Dendritic cell treated with granulocyte-macrophage colony-stimulating factor and Interleukin-4, amounts not matched to agents 40 ng/mL and 50 ng/mL, for 4 days (primary cell): ENCODE measurements at regions not wholly inside any gene's neighbourhood (a gene's known extent, or its start where the extent isn't known, plus 50 kb on each side); places are given as distances from the start of the nearest gene placed in this dataset.
"Not testable (repeated sequence)": the region's sequence is repeated elsewhere in the genome, so short reads cannot be mapped to it uniquely, and the experiment has no call there.

Source experiments
- H3K27ac Mint-ChIP-seq: one replicate; pipeline ENCODE4 v1.8.0; 2022; ENCODE audit warnings: mild to moderate bottlenecking, mixed read lengths
- H3K27me3 Mint-ChIP-seq: one replicate; pipeline ENCODE4 v1.8.0; 2022; ENCODE audit warnings: mild to moderate bottlenecking, mixed read lengths
- H3K36me3 Mint-ChIP-seq: one replicate; pipeline ENCODE4 v1.8.0; 2022; ENCODE audit warnings: low read depth, mixed read lengths
- H3K4me1 Mint-ChIP-seq: one replicate; pipeline ENCODE4 v1.8.0; 2022; ENCODE audit warnings: low read depth, mixed read lengths
- H3K4me3 Mint-ChIP-seq: one replicate; pipeline ENCODE4 v1.8.0; 2022; ENCODE audit warnings: mild to moderate bottlenecking, moderate library complexity, mixed read lengths
- H3K9me3 Mint-ChIP-seq: one replicate; pipeline ENCODE4 v1.8.0; 2022; ENCODE audit warnings: mixed read lengths
- intact Hi-C: fragments of 100-400 bp; cut with micrococcal nuclease; formaldehyde crosslinking; loops from one replicate; pipeline ENCODE4 v1.15.0; 2022

GRCh38 chr1:34366875-34367624, 190.3 kb downstream of the C1orf94 start:
- Mint-ChIP-seq H3K4me3 (no peak overlapping the region), H3K4me1 (no peaks in the 10 kb centered on the region), H3K9me3 (no peaks in the 10 kb centered on the region), H3K27me3 (no peaks in the 10 kb centered on the region), H3K36me3 (no peaks in the 10 kb centered on the region), H3K27ac (no peak overlapping the region)
- intact Hi-C loops: no loop called here

- Mint-ChIP-seq H3K36me3 (no peaks in the 10 kb centered on the region), H3K27me3 (no peaks in the 10 kb centered on the region), H3K4me1 (no peaks in the 10 kb centered on the region), H3K27ac (no peak overlapping the region), H3K9me3 (no peaks in the 10 kb centered on the region), H3K4me3 (no peak overlapping the region)
- intact Hi-C loops: no loop called here
These were observed 191.2 kb downstream of the C1orf94 start for GRCh38 chr1:34367954-34368353.

DNA sequence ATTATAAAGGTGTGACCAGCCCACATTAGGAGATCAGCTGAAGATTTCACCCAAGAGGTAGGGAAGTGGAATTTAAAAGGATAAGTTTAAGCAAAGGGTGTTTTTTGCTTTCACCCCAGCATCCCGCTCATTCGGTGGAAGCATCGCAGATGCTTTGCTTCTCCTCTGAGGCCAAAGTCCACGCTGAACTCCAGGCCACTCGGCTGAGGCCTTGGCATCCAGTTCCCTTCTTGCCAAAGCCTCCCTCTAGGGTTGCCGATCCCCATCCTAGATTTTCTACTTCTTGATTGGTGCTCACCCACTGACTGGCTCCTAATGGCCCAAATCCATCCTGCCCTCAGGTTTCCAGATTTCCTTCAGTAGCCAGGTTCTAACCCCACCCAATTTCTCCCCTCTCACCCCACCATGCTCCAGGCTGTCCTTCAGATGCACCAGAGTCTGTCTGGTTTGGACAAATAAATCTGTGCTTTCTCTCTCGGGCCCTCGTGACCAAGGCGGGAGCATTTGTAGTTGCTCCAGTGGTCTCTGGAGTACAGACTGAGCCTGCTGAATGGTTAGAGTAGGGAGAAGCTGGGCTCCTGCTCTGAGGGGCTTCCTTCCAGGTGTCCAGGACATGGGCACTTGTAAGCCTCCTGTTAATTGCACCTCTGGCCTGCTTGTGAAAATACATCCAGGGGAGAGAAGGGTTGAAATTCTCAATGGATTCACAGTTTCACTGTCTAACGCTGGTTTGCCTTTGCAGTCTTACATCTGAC, 193.2 kb downstream of the C1orf94 start:
- Mint-ChIP-seq H3K4me1 (no peaks in the 10 kb centered on the region), H3K27me3 (peaks cover 3% of the 10 kb centered on the region), H3K4me3 (no peak overlapping the region), H3K36me3 (no peaks in the 10 kb centered on the region), H3K9me3 (no peaks in the 10 kb centered on the region), H3K27ac (no peak overlapping the region)
- intact Hi-C loops: no loop called here

DNA sequence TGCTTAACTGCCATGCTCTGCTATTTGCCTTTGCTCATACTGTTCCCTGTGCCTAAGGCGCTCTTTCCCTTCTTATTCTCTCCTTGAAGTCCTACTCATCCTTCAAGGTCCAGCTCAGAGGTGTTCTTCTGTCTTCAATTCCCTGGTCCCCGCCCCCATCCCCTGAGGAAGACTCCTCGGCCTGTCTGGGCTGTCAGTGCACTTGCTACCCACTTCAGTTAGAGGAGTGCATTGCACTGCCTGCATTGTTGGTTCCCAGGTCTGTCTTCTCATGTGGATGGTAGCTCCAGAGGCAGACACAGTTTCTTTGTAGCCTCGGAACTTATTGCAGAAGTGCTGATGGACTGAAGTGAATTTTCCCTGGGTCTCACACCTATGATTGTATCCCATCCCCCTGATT, 194.0 kb downstream of the C1orf94 start:
- Mint-ChIP-seq H3K27me3 (peaks cover 3% of the 10 kb centered on the region), H3K36me3 (no peaks in the 10 kb centered on the region), H3K9me3 (no peaks in the 10 kb centered on the region), H3K4me1 (no peaks in the 10 kb centered on the region), H3K27ac (no peak overlapping the region), H3K4me3 (no peak overlapping the region)
- intact Hi-C loops: no loop called here

- H3K36me3 Mint-ChIP-seq, H3K27me3 Mint-ChIP-seq, H3K27ac Mint-ChIP-seq, H3K4me3 Mint-ChIP-seq, H3K9me3 Mint-ChIP-seq, H3K4me1 Mint-ChIP-seq, intact Hi-C loops: not testable (repeated sequence)
These were observed 194.5 kb downstream of the C1orf94 start for GRCh38 chr1:34371179-34371578.

- Mint-ChIP-seq H3K4me1 (no peaks in the 10 kb centered on the region), H3K27ac (no peak overlapping the region), H3K4me3 (no peak overlapping the region), H3K27me3 (peaks cover 5% of the 10 kb centered on the region), H3K9me3 (no peaks in the 10 kb centered on the region), H3K36me3 (no peaks in the 10 kb centered on the region)
- intact Hi-C loops: no loop called here
These were observed 195.3 kb downstream of the C1orf94 start for GRCh38 chr1:34371829-34372532.

DNA sequence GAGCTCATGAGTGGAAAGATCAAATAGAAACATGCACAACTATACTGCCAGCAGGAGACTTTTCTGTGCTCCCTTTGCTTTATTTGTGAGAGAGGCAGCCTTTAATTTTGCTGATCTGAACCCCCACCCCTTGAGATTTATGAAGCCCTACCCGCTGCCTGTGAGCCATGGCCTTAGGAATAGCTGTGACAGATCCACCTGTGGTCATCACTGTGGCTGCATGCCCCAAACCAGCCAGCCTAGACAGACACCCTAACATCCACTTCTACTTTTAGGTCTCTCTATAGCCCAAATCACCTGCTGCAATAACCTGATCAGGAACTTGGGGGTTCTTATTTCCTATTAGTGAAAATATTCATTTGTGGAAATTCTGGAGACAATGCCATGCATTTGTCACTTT, 196.2 kb downstream of the C1orf94 start:
- peaks cover 5% of the 10 kb centered on the region for H3K27me3 Mint-ChIP-seq
- intact Hi-C loops: no loop called here
- no peaks in the 10 kb centered on the region for H3K4me1 Mint-ChIP-seq
- no peak overlapping the region for H3K27ac Mint-ChIP-seq
- H3K36me3 Mint-ChIP-seq: no peaks in the 10 kb centered on the region
- no peak overlapping the region for H3K4me3 Mint-ChIP-seq
- no peaks in the 10 kb centered on the region for H3K9me3 Mint-ChIP-seq

- no peak overlapping the region for H3K4me3 Mint-ChIP-seq
- H3K36me3 Mint-ChIP-seq: no peaks in the 10 kb centered on the region
- H3K9me3 Mint-ChIP-seq: no peaks in the 10 kb centered on the region
- H3K27ac Mint-ChIP-seq: no peak overlapping the region
- intact Hi-C loops: no loop called here
- H3K4me1 Mint-ChIP-seq: no peaks in the 10 kb centered on the region
- peaks cover 5% of the 10 kb centered on the region for H3K27me3 Mint-ChIP-seq
These were observed 197.2 kb downstream of the C1orf94 start for GRCh38 chr1:34373912-34374311.

DNA sequence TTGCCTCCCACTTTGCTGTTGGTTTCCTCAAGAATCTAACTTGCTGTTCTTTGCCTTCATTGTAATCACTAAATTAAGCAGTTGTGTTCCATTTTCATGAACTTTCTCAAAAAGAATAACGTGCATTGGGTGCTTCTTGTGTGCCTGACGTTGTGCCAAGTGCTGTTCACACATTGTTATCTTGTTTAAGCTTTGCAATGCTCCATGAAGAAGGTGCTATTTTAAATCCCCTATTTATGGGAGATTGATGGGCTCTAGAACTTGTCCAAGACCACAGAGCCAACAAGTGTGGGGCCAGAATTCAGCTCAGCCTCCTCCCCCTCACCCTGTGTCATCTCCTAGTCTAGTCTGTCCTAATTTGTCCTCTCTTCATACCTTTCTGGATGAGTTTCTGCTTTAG, 199.8 kb downstream of the C1orf94 start:
- no peaks in the 10 kb centered on the region for H3K9me3 Mint-ChIP-seq
- H3K4me3 Mint-ChIP-seq: no peak overlapping the region
- no peaks in the 10 kb centered on the region for H3K36me3 Mint-ChIP-seq
- intact Hi-C loops: no loop called here
- peaks cover 5% of the 10 kb centered on the region for H3K27me3 Mint-ChIP-seq
- no peak overlapping the region for H3K27ac Mint-ChIP-seq
- no peaks in the 10 kb centered on the region for H3K4me1 Mint-ChIP-seq

DNA sequence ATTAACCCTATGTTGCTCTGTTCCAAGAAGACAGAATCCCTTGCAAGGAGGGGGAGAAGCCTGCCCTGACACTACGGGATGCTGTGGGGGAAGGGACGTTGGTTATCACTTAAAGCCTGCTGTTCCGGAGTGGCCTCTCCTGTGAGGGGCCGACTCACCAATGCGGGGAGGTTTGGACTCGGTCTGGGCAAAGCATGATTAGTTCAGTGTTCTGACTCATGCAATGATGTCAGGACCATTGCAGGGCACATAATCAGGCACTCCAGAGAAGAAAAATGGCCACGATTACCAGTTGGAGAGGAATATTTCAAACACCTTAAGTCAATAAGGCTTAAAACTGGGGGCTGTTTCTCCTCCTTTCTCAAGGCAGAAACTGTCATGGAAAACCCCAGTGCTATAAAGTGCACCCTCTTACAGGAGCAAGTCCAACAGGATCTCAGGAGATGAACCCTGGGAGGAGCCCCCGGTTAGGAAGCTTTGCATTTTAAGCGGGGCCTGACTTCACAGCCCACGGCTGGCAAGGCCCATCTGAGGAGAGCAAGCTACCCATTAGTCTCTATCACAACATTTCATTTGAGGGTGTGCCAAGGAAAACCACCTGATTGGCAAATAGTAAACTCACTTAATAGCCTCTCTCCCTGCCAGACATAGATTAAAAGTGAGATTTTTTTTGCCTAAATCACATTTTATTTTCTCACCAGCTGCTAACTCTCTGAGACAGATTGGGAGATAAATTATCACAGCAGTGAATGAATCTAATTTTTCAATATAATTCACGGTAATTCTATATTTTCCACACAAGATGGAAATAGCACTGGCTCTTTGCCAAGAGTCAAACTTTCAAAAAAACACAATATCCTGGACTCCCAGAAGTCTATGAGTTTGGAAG, 202.5 kb downstream of the C1orf94 start:
- Mint-ChIP-seq H3K27me3 (peaks cover 5% of the 10 kb centered on the region), H3K36me3 (no peaks in the 10 kb centered on the region), H3K4me1 (no peaks in the 10 kb centered on the region), H3K4me3 (no peak overlapping the region), H3K9me3 (no peaks in the 10 kb centered on the region), H3K27ac (no peak overlapping the region)
- intact Hi-C loops: no loop called here

DNA sequence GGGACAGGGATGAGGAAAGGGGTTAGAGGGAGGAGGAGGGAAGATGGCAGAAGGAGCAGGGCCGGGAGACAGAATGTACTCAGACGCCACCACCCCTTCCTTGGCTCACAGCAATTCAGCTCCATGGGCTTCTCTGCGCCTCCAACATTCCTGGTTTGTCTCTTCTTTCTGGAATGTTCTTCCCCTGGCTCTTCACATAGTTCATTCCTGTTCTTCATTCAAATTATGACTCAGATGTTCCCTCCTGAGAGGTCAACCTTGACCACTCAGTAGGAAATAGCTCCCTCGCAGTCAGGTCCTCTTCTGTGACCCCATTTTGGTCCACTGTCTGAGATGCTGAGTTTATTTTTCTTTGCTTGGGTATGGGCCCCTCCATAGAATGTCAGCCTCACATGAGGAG, 203.2 kb downstream of the C1orf94 start:
- intact Hi-C loops: no loop called here
- no peak overlapping the region for H3K4me3 Mint-ChIP-seq
- no peaks in the 10 kb centered on the region for H3K9me3 Mint-ChIP-seq
- H3K27ac Mint-ChIP-seq: no peak overlapping the region
- H3K4me1 Mint-ChIP-seq: no peaks in the 10 kb centered on the region
- H3K27me3 Mint-ChIP-seq: peaks cover 2% of the 10 kb centered on the region
- no peaks in the 10 kb centered on the region for H3K36me3 Mint-ChIP-seq

GRCh38 chr1:34380526-34381124, 203.9 kb downstream of the C1orf94 start:
- H3K9me3 Mint-ChIP-seq: no peaks in the 10 kb centered on the region
- H3K4me3 Mint-ChIP-seq: no peak overlapping the region
- no peaks in the 10 kb centered on the region for H3K36me3 Mint-ChIP-seq
- H3K27me3 Mint-ChIP-seq: peaks cover 2% of the 10 kb centered on the region
- H3K4me1 Mint-ChIP-seq: no peaks in the 10 kb centered on the region
- intact Hi-C loops: no loop called here
- no peak overlapping the region for H3K27ac Mint-ChIP-seq

DNA sequence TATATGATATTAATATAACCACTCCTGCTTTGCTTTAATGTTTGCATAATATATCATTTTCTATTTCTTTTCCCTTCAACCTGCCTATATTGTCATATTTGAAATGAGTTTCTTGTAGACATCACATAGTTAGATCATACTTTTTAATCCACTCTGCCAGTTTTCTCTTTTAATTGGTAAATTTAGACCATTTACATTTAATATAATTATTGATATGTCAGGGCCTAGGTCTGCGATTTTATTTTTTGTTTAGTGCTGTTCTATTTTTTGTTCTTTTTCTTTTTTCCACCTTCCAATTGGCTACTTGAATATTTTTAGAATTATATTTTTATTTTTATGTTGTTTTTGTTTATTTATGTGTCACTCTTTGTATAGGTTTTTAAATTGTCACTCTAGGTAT, 213.3 kb downstream of the C1orf94 start:
- intact Hi-C loops: no loop called here
- Mint-ChIP-seq H3K4me3 (no peak overlapping the region), H3K9me3 (peaks cover 17% of the 10 kb centered on the region), H3K27me3 (no peaks in the 10 kb centered on the region), H3K27ac (no peak overlapping the region), H3K36me3 (no peaks in the 10 kb centered on the region), H3K4me1 (no peaks in the 10 kb centered on the region)
